Globus pallidus (tissue), 1 donor: ENCODE measurements at regions not wholly inside any gene's neighbourhood (a gene's known extent, or its start where the extent isn't known, plus 50 kb on each side); places are given as distances from the start of the nearest gene placed in this dataset.
"Not testable (repeated sequence)": the region's sequence is repeated elsewhere in the genome, so short reads cannot be mapped to it uniquely, and the experiment has no call there.

ENCODE experiments used
- DNase-seq: peaks from one replicate; pipeline ENCODE4 v3.0.0-alpha.2; 2015; ENCODE audit warnings: low spot score

- DNase-seq: no peak
These were observed 302.5 kb downstream of the BMPER start for GRCh38 chr7:34207810-34208209.

GRCh38 chr7:34208878-34209621, 303.7 kb downstream of the BMPER start:
- DNase-seq: no peak

DNA sequence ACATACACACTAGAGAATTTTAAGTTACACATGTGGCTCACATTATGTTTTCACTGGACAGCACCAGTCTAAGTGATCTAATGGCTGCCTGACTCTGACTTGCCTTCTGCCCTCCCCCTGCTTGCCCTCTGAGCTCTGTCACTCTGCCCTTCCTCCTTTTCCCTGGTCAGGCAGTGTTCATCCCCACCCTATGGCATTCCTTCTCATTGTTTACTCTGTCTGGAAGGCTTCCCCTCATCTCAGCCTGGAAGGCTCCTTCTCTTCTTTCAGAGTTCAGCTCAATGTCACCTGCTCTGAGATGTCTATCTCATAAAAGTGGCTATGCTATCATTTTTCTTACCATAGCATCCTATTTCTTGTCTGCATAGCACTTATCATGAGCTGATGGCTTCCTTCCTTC, 305.7 kb downstream of the BMPER start:
- DNase-seq: no peak

DNA sequence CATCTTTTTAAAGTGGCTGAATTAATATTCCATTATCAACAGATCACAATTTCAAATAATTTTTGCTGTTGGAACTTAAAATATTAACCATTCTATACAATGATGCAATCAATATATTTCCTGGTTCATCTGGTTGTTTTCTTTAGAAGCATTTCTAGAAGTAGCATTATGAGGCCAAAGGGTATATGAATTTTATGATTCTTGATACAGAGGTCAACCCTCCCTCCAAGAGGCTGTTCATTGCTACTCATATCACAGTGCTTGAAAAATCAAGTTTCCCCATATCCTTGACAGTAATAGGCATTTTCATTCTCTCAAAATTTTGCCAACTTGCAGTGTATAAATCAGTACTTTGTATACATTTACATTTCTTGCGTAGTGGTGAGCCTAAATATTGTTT, 312.6 kb downstream of the BMPER start:
- no peak for DNase-seq

DNA sequence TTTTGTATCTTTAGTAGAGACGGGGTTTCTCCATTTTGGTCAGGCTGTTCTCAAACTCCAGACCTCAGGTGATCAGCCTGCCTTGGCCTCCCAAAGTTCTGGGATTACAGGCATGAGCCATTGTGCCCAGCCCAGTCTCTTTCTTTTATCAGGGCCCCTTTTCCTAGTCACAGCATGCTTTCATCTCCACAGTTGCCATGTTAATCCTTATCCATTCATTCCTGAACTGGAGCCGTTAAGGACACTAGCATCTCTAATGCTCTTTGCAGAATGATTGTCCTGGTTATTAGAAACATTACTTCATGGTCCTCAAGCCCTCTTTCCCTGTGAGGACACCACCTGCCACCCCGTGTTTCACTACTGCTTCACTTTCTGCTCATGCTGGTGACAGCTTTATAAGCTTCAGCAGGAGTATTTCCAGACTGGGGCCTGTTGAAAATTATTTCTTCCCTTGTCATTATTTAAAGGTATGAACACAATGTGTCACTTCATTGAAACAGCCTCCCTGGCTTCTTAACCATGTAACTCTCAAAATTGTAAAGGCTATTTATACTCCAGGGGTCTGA, 313.9 kb downstream of the BMPER start:
- DNase-seq: no peak

- no peak for DNase-seq
These were observed 315.3 kb downstream of the BMPER start for GRCh38 chr7:34220506-34221185.

GRCh38 chr7:34222316-34222715, 317.0 kb downstream of the BMPER start:
- no peak for DNase-seq

GRCh38 chr7:34222722-34223121, 317.4 kb downstream of the BMPER start:
- DNase-seq: no peak

GRCh38 chr7:34224281-34224680, 318.9 kb downstream of the BMPER start:
- DNase-seq: no peak

- no peak for DNase-seq
These were observed 319.9 kb downstream of the BMPER start for GRCh38 chr7:34225193-34225592.

GRCh38 chr7:34227525-34227924, 322.2 kb downstream of the BMPER start:
- DNase-seq: no peak

- DNase-seq: not testable (repeated sequence)
These were observed 329.8 kb downstream of the BMPER start for GRCh38 chr7:34235101-34235500.

GRCh38 chr7:34236057-34236456, 330.7 kb downstream of the BMPER start:
- no peak for DNase-seq

DNA sequence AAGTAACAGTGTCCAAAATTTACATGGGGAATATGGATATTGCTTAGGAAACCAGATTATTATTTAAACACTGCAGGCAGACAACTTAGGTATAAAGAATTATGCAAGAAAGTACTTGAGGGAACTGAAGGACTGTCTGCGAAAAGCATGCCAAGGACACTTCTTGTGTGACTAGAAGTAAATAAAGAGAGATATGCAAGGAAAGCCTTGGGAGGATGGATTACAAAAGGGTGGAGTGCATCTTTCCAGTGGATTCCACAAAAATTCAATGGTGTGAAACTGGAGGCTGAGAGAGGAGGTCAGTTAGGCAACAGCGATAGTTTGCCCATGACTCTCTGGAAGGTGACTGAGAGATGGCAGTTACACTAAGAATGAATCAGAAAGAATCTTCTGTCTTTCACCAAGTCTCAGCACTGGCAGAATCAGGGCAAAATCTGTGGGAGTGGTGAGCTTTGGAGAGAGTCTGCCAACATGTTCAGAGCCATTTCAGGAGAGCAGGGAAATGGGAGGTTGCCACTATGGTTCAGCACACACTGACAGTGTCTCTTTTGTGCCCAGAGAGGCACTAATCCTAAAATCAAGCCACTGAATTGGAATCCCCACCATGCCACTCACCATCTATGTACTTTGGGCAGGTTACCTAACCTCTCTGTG, 331.6 kb downstream of the BMPER start:
- no peak for DNase-seq

DNA sequence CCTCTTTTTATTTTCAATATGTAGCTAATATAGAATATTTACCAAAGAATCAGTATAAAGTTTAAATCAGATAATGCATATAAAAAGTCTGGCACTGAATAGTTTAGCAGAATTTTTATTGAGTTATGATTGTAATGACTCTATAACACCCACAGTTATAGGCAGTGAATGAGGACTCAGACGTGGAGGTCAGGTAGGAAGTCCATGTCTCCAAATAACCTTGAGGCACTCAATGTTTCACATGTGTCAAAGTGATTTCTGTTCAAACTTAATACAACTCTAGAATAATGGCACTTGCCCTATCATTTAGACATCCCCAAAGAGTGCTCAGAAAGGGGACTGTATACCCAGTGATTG, 332.1 kb downstream of the BMPER start:
- no peak for DNase-seq

DNA sequence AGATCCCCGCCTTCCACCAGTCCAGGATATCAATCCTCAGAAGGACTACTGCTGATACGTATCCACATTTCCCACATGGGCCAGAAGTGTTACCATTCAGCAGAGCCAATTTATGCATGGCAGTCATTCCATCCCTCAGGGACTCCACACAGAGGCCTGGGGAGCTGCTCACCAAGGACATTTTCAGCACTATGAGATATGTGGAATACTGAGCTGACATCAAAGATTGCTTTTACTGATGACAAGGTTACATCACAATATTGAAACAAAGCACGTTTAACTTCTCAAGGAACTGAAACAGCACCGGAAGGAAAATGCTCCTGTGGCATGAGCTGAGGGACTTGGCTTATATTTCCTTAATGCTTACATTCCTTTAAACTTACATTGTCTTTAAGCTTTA, 335.1 kb downstream of the BMPER start:
- no peak for DNase-seq

- DNase-seq: no peak
These were observed 337.1 kb downstream of the BMPER start for GRCh38 chr7:34242391-34242790.

GRCh38 chr7:34245246-34245645, 339.9 kb downstream of the BMPER start:
- no peak for DNase-seq

GRCh38 chr7:34247468-34247867, 342.1 kb downstream of the BMPER start:
- DNase-seq: no peak

GRCh38 chr7:34249192-34249591, 343.9 kb downstream of the BMPER start:
- no peak for DNase-seq

DNA sequence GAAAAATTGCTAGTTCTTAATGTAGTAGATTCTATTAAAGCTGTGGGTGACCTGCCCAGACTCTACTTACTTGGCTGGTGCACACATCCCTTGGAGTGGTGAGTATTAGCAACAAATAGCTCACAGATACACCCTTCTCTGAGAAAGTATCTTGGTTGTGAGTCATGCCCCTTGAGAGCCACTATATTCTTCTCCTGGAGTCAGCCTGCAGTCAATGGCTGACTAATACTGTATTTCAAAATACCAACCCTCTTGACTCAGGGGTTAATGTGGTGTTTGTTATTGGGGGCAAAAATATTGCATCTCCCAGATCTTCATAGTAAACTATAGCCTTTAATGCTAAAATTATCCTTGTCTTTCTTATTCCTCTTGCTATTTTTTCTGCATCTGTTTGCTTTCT, 354.9 kb downstream of the BMPER start:
- DNase-seq: no peak

GRCh38 chr7:34263168-34263567, 357.8 kb downstream of the BMPER start:
- DNase-seq: no peak

DNA sequence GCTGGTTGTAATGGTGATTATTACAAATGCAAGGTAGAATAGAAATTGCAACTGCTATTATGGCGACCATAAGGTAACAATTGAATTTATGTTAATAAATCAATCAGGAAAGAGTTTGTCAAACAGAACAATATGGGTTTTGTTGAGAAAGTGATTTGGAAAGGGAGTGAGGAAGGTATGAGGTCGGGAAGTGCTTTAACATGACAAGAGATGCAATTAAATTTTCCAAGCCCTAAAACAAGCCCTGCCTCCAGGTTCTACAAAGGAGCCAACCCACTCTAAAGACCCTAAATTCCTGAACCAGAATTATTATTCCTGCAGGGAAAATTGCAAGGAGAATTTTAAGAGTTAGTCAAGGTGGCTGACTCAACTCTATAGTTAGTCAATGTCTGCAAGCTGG, 363.7 kb downstream of the BMPER start:
- DNase-seq: no peak
